H1 (cell line): ENCODE measurements at regions not wholly inside any gene's neighbourhood (a gene's known extent, or its start where the extent isn't known, plus 50 kb on each side); places are given as distances from the start of the nearest gene placed in this dataset.

Experiments used
- ASH2L ChIP-seq: fragments of 200-600, 300-600 bp; sonication (generic); IDR thresholded peaks from one replicate; pipeline ENCODE4 v1.7.1; 2017; ENCODE audit warnings: low read length
- EGR1 ChIP-seq: IDR thresholded peaks from 2 replicates; pipeline ENCODE4 v1.6.1; 2011; ENCODE audit warnings: low read depth, low read length, borderline replicate concordance
- RNF2 ChIP-seq: fragments of 200-900, 300-1000 bp; sonication (generic); IDR thresholded peaks from 2 replicates; pipeline ENCODE4 v1.7.1; 2016; ENCODE audit warnings: borderline replicate concordance, low read depth, mild to moderate bottlenecking, antibody characterized with exemption, low read length; ENCODE audit not compliant: poor library complexity, severe bottlenecking; ENCODE audit errors: missing control alignments
- RXRA ChIP-seq: IDR thresholded peaks from 2 replicates; pipeline ENCODE4 v1.6.1; 2011; ENCODE audit warnings: low read depth, mild to moderate bottlenecking, low read length, moderate library complexity; ENCODE audit not compliant: insufficient read depth
- TF ChIP-seq, protein P1 (sequence below): IDR thresholded peaks from 2 replicates; pipeline ENCODE4 v1.6.1; 2012; ENCODE audit warnings: inconsistent platforms

- TF ChIP-seq RXRA (no peak), EGR1 (no peak), RNF2 (no peak), ASH2L (no peak)
- TF ChIP-seq, protein P1, sequence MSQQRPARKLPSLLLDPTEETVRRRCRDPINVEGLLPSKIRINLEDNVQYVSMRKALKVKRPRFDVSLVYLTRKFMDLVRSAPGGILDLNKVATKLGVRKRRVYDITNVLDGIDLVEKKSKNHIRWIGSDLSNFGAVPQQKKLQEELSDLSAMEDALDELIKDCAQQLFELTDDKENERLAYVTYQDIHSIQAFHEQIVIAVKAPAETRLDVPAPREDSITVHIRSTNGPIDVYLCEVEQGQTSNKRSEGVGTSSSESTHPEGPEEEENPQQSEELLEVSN, result no peak
These were observed 165.0 kb upstream of the MPDZ start (continued) for GRCh38 chr9:13444245-13445102.
